ENCODE measurements at regions not wholly inside any gene's neighbourhood (a gene's known extent, or its start where the extent isn't known, plus 50 kb on each side); places are given as distances from the start of the nearest gene placed in this dataset.

- Histone ChIP-seq H3K27ac (ENCODE audit: low read depth, low read length) (no peak overlapping the region), H3K27me3 (ENCODE audit: insufficient read depth, low read length) (no peaks in the 10 kb centered on the region), H3K4me1 (ENCODE audit: insufficient read depth, low read length) (peaks cover 7% of the 10 kb centered on the region), H3K4me3 (ENCODE audit: insufficient read depth, low read depth, low read length) (no peak overlapping the region), H3K9ac (ENCODE audit: low read length) (no peak overlapping the region), H3K36me3 (ENCODE audit: insufficient read depth, low read length) (no peaks in the 10 kb centered on the region), H3K4me2 (ENCODE audit: low read length) (no peak overlapping the region), H2AFZ (ENCODE audit: low read depth, low read length) (no peak overlapping the region), H3K79me2 (ENCODE audit: insufficient read depth, low read length) (no peaks in the 10 kb centered on the region), H4K20me1 (ENCODE audit: insufficient read depth, low read length) (no peaks in the 10 kb centered on the region), H3K9me3 (ENCODE audit: insufficient read depth, low read depth, low read length) (no peaks in the 10 kb centered on the region)
- Mint-ChIP-seq H3K36me3 (ENCODE audit: low read depth, unreplicated experiment) (no peaks in the 10 kb centered on the region), H3K4me3 (ENCODE audit: unreplicated experiment) (no peak overlapping the region), H3K27ac (ENCODE audit: unreplicated experiment) (no peak overlapping the region), H3K4me1 (ENCODE audit: low read depth, unreplicated experiment) (peaks cover 14% of the 10 kb centered on the region), H3K9me3 (ENCODE audit: unreplicated experiment) (no peaks in the 10 kb centered on the region), H3K27me3 (ENCODE audit: low read depth, unreplicated experiment) (no peaks in the 10 kb centered on the region)
- no peak for FAIRE-seq
- TF ChIP-seq EZH2 (IDR thresholded peaks at IDR 0.05; ENCODE audit: insufficient read depth, low read length) (no peak), CTCF (IDR thresholded peaks at IDR 0.05; ENCODE audit: insufficient read depth, low read depth, low read length) (no peak)
- no peak for DNase-seq (ENCODE audit: low read depth)
Measured at GRCh38 chr14:31945701-31946100, 131.4 kb upstream of the ARHGAP5 start.

GRCh38 chr14:31947076-31947475 is 130.0 kb upstream of the ARHGAP5 start:
- no peak for FAIRE-seq
- H3K27me3 ChIP-seq (ENCODE audit: insufficient read depth, low read length), result no peaks in the 10 kb centered on the region
- H4K20me1 ChIP-seq (ENCODE audit: insufficient read depth, low read length), result no peaks in the 10 kb centered on the region
- peaks cover 15% of the 10 kb centered on the region for H3K4me1 ChIP-seq (ENCODE audit: insufficient read depth, low read length)
- no peaks in the 10 kb centered on the region for H3K9me3 ChIP-seq (ENCODE audit: insufficient read depth, low read depth, low read length)
- no peak overlapping the region for H3K27ac Mint-ChIP-seq (ENCODE audit: unreplicated experiment)
- H3K4me3 ChIP-seq (ENCODE audit: insufficient read depth, low read depth, low read length), result no peak overlapping the region
- H3K27me3 Mint-ChIP-seq (ENCODE audit: low read depth, unreplicated experiment), result no peaks in the 10 kb centered on the region
- H3K4me2 ChIP-seq (ENCODE audit: low read length), result no peak overlapping the region
- H3K36me3 Mint-ChIP-seq (ENCODE audit: low read depth, unreplicated experiment), result no peaks in the 10 kb centered on the region
- DNase-seq (ENCODE audit: low read depth), result no peak
- H3K36me3 ChIP-seq (ENCODE audit: insufficient read depth, low read length), result no peaks in the 10 kb centered on the region
- H3K4me1 Mint-ChIP-seq (ENCODE audit: low read depth, unreplicated experiment), result peaks cover 23% of the 10 kb centered on the region
- H2AFZ ChIP-seq (ENCODE audit: low read depth, low read length), result no peak overlapping the region
- no peak overlapping the region for H3K27ac ChIP-seq (ENCODE audit: low read depth, low read length)
- no peaks in the 10 kb centered on the region for H3K9me3 Mint-ChIP-seq (ENCODE audit: unreplicated experiment)
- no peak overlapping the region for H3K9ac ChIP-seq (ENCODE audit: low read length)
- no peaks in the 10 kb centered on the region for H3K79me2 ChIP-seq (ENCODE audit: insufficient read depth, low read length)
- H3K4me3 Mint-ChIP-seq (ENCODE audit: unreplicated experiment), result no peak overlapping the region
- TF ChIP-seq CTCF (IDR thresholded peaks at IDR 0.05; ENCODE audit: insufficient read depth, low read depth, low read length) (no peak), EZH2 (IDR thresholded peaks at IDR 0.05; ENCODE audit: insufficient read depth, low read length) (no peak)

- H3K79me2 ChIP-seq (ENCODE audit: insufficient read depth, low read length), result no peaks in the 10 kb centered on the region
- Mint-ChIP-seq H3K9me3 (ENCODE audit: unreplicated experiment) (no peaks in the 10 kb centered on the region), H3K4me3 (ENCODE audit: unreplicated experiment) (no peak overlapping the region), H3K27me3 (ENCODE audit: low read depth, unreplicated experiment) (no peaks in the 10 kb centered on the region), H3K36me3 (ENCODE audit: low read depth, unreplicated experiment) (no peaks in the 10 kb centered on the region), H3K4me1 (ENCODE audit: low read depth, unreplicated experiment) (peaks cover 23% of the 10 kb centered on the region), H3K27ac (ENCODE audit: unreplicated experiment) (no peak overlapping the region)
- H3K4me3 ChIP-seq (ENCODE audit: insufficient read depth, low read depth, low read length), result no peak overlapping the region
- H3K27ac ChIP-seq (ENCODE audit: low read depth, low read length), result no peak overlapping the region
- no peak for DNase-seq (ENCODE audit: low read depth)
- FAIRE-seq, result no peak
- H2AFZ ChIP-seq (ENCODE audit: low read depth, low read length), result no peak overlapping the region
- no peak overlapping the region for H3K4me2 ChIP-seq (ENCODE audit: low read length)
- peaks cover 15% of the 10 kb centered on the region for H3K4me1 ChIP-seq (ENCODE audit: insufficient read depth, low read length)
- TF ChIP-seq EZH2 (IDR thresholded peaks at IDR 0.05; ENCODE audit: insufficient read depth, low read length) (no peak), CTCF (IDR thresholded peaks at IDR 0.05; ENCODE audit: insufficient read depth, low read depth, low read length) (no peak)
- H3K27me3 ChIP-seq (ENCODE audit: insufficient read depth, low read length), result no peaks in the 10 kb centered on the region
- no peaks in the 10 kb centered on the region for H4K20me1 ChIP-seq (ENCODE audit: insufficient read depth, low read length)
- no peaks in the 10 kb centered on the region for H3K9me3 ChIP-seq (ENCODE audit: insufficient read depth, low read depth, low read length)
- no peaks in the 10 kb centered on the region for H3K36me3 ChIP-seq (ENCODE audit: insufficient read depth, low read length)
- H3K9ac ChIP-seq (ENCODE audit: low read length), result no peak overlapping the region
Measured at GRCh38 chr14:31947680-31948595, 129.2 kb upstream of the ARHGAP5 start.
